OCI-LY1 (cell line): ENCODE measurements at regions not wholly inside any gene's neighbourhood (a gene's known extent, or its start where the extent isn't known, plus 50 kb on each side); places are given as distances from the start of the nearest gene placed in this dataset.

Source experiments
- H2AFZ ChIP-seq: fragments of 200-600 bp; sonication (generic), shearing (Covaris generic); 2 replicates; pipeline ENCODE4 v1.6.0; 2014; ENCODE audit warnings: antibody characterized with exemption, mild to moderate bottlenecking, low read length
- H3F3A ChIP-seq: fragments of 200-600 bp; sonication (generic), shearing (Covaris generic); 2 replicates; pipeline ENCODE4 v1.6.0; 2014; ENCODE audit warnings: mild to moderate bottlenecking, antibody characterized with exemption, low read length, moderate library complexity; ENCODE audit not compliant: insufficient read depth
- H3K27ac ChIP-seq: fragments of 200-600 bp; sonication (generic); 2 replicates; pipeline ENCODE4 v1.5.1; 2014; ENCODE audit warnings: low read length, mixed run types, mild to moderate bottlenecking, low read depth; ENCODE audit not compliant: poor library complexity, severe bottlenecking
- H3K27me3 ChIP-seq: fragments of 200-600 bp; sonication (generic); 2 replicates; pipeline ENCODE4 v1.6.0; 2014; ENCODE audit warnings: antibody characterized with exemption, mild to moderate bottlenecking, low read length, moderate library complexity; ENCODE audit not compliant: insufficient read depth
- H3K36me3 ChIP-seq: fragments of 200-600 bp; sonication (generic); 2 replicates; pipeline ENCODE4 v1.6.1; 2014; ENCODE audit warnings: mild to moderate bottlenecking, antibody characterized with exemption, low read length, moderate library complexity, mixed read lengths; ENCODE audit not compliant: insufficient read depth
- H3K4me1 ChIP-seq: fragments of 200-600 bp; sonication (generic); 2 replicates; pipeline ENCODE4 v1.5.1; 2014; ENCODE audit warnings: mild to moderate bottlenecking, low read length, moderate library complexity; ENCODE audit not compliant: insufficient read depth, severe bottlenecking
- H3K4me2 ChIP-seq: fragments of 200-600 bp; sonication (generic), shearing (Covaris generic); 2 replicates; pipeline ENCODE4 v1.6.1; 2014; ENCODE audit warnings: low read length
- H3K4me3 ChIP-seq: fragments of 200-600 bp; sonication (generic); 2 replicates; pipeline ENCODE4 v1.5.1; 2014; ENCODE audit warnings: low read length, low read depth, mild to moderate bottlenecking, mixed read lengths; ENCODE audit not compliant: poor library complexity, severe bottlenecking
- H3K79me2 ChIP-seq: fragments of 200-600 bp; shearing (Covaris generic); 2 replicates; pipeline ENCODE4 v1.6.1; 2016; ENCODE audit warnings: mixed run types, low read length, mixed read lengths; ENCODE audit not compliant: insufficient read depth
- H3K9ac ChIP-seq: fragments of 200-600 bp; sonication (generic), shearing (Covaris generic); 2 replicates; pipeline ENCODE4 v1.6.1; 2014; ENCODE audit warnings: mild to moderate bottlenecking, low read length, mixed read lengths
- H3K9me2 ChIP-seq: fragments of 200-600 bp; sonication (generic), shearing (Covaris generic); 2 replicates; pipeline ENCODE4 v1.6.1; 2014; ENCODE audit warnings: low read depth, mild to moderate bottlenecking, low read length, mixed read lengths
- H3K9me3 ChIP-seq: fragments of 200-600 bp; shearing (Covaris generic); 2 replicates; pipeline ENCODE4 v1.6.1; 2014; ENCODE audit warnings: low read length, mixed read lengths
- H4K20me1 ChIP-seq: fragments of 200-600 bp; sonication (generic), shearing (Covaris generic); 2 replicates; pipeline ENCODE4 v1.6.0; 2016; ENCODE audit warnings: mild to moderate bottlenecking, low read length; ENCODE audit not compliant: insufficient read depth
- CTCF ChIP-seq: fragments of 200-600 bp; sonication (generic), shearing (Covaris generic); IDR thresholded peaks from 2 replicates; pipeline ENCODE4 v1.5.1; 2017; ENCODE audit warnings: mild to moderate bottlenecking, antibody characterized with exemption, low read length, moderate library complexity, mixed read lengths
- EZH2 ChIP-seq: fragments of 200-600 bp; sonication (generic), shearing (Covaris generic); IDR thresholded peaks from 2 replicates; pipeline ENCODE4 v1.8.0; 2017; ENCODE audit warnings: borderline replicate concordance, mixed run types, mild to moderate bottlenecking, antibody characterized with exemption, low read length, moderate library complexity, mixed read lengths

- H3K4me2 ChIP-seq: peak overlapping the region; percentile 45; the same call in 1 of the 2 replicates
- TF ChIP-seq EZH2 (no peak), CTCF (no peak)
- H3K4me3 ChIP-seq: no peak overlapping the region
- H3K9me3 ChIP-seq: no peaks in the 10 kb centered on the region
- H3K9me2 ChIP-seq: no peaks in the 10 kb centered on the region
- peak overlapping the region; percentile 18 for H3K9ac ChIP-seq
- 0 out of 2 replicates have a peak, but pooled peaks cover 8% of the 10 kb centered on the region for H3F3A ChIP-seq
- H2AFZ ChIP-seq: 0 out of 2 replicates have a peak overlapping the region, but pooled peaks have one; percentile 22
- no peaks in the 10 kb centered on the region for H4K20me1 ChIP-seq
- no peaks in the 10 kb centered on the region for H3K27me3 ChIP-seq
- H3K27ac ChIP-seq: peak overlapping the region; percentile 95
- no peaks in the 10 kb centered on the region for H3K79me2 ChIP-seq
- peaks cover 93% of the 10 kb centered on the region for H3K4me1 ChIP-seq
- no peaks in the 10 kb centered on the region for H3K36me3 ChIP-seq
Measured at GRCh38 chr3:177345973-177346503, 148.8 kb upstream of the TBL1XR1 start.

- Histone ChIP-seq H3K27ac (peak overlapping the region; percentile 95), H3K4me1 (peaks cover 96% of the 10 kb centered on the region)
- TF ChIP-seq CTCF (no peak), EZH2 (no peak)
Measured at GRCh38 chr3:177346878-177347277, 149.6 kb upstream of the TBL1XR1 start.

GRCh38 chr3:177347611-177348010 lies 150.3 kb upstream of the TBL1XR1 start:
- H3K4me2 ChIP-seq: no peak overlapping the region
- no peaks in the 10 kb centered on the region for H3K79me2 ChIP-seq
- peak overlapping the region; percentile 95 for H3K27ac ChIP-seq
- TF ChIP-seq EZH2: no peak
- TF ChIP-seq CTCF: no peak
- no peak overlapping the region for H2AFZ ChIP-seq
- no peaks in the 10 kb centered on the region for H3K36me3 ChIP-seq
- no peaks in the 10 kb centered on the region for H4K20me1 ChIP-seq
- no peaks in the 10 kb centered on the region for H3K9me2 ChIP-seq
- no peak overlapping the region; the same call in 1 of the 2 replicates for H3K9ac ChIP-seq
- no peaks in the 10 kb centered on the region for H3K27me3 ChIP-seq
- 0 out of 2 replicates have a peak, but pooled peaks cover 8% of the 10 kb centered on the region for H3F3A ChIP-seq
- no peaks in the 10 kb centered on the region for H3K9me3 ChIP-seq
- no peak overlapping the region for H3K4me3 ChIP-seq
- peaks cover 100% of the 10 kb centered on the region for H3K4me1 ChIP-seq

More at GRCh38 chr3:177346878-177347277, 149.6 kb upstream of the TBL1XR1 start:
- no peak overlapping the region for H2AFZ ChIP-seq
- no peaks in the 10 kb centered on the region for H3K36me3 ChIP-seq
- H3K9me3 ChIP-seq: no peaks in the 10 kb centered on the region
- 0 out of 2 replicates have a peak, but pooled peaks cover 8% of the 10 kb centered on the region for H3F3A ChIP-seq
- H3K4me3 ChIP-seq: no peak overlapping the region
- no peaks in the 10 kb centered on the region for H3K9me2 ChIP-seq
- H3K4me2 ChIP-seq: 0 out of 2 replicates have a peak overlapping the region, but pooled peaks have one; percentile 0
- H4K20me1 ChIP-seq: no peaks in the 10 kb centered on the region
- no peaks in the 10 kb centered on the region for H3K27me3 ChIP-seq
- no peaks in the 10 kb centered on the region for H3K79me2 ChIP-seq
- H3K9ac ChIP-seq: no peak overlapping the region
